ENCODE measurements at regions not wholly inside any gene's neighbourhood (a gene's known extent, or its start where the extent isn't known, plus 50 kb on each side); places are given as distances from the start of the nearest gene placed in this dataset.

GRCh38 chr15:95446854-95447253, 883.6 kb upstream of the NR2F2 start:
- intact Hi-C loops (cut with DNase I; ENCODE audit: low total_unique reads), result no loop called here
- H3K36me3 ChIP-seq, result no peaks in the 10 kb centered on the region
- no peak for TF ChIP-seq POLR2A (IDR thresholded peaks at IDR 0.05)
- TF ChIP-seq CTCF (IDR thresholded peaks at IDR 0.05), result no peak
- H3K27ac ChIP-seq, result peak overlapping the region; percentile 1 to 16
- DNase-seq, result no peak
- no peaks in the 10 kb centered on the region for H3K9me3 ChIP-seq
- H3K4me1 ChIP-seq, result no peaks in the 10 kb centered on the region
- H3K4me3 ChIP-seq, result no peak overlapping the region
- no peaks in the 10 kb centered on the region for H3K27me3 ChIP-seq

GRCh38 chr15:95447486-95447885, 883.0 kb upstream of the NR2F2 start:
- no peak overlapping the region for H3K4me3 ChIP-seq
- H3K9me3 ChIP-seq, result no peaks in the 10 kb centered on the region
- peak; percentile 21 to 57 for DNase-seq
- peak overlapping the region; percentile 1 to 16 for H3K27ac ChIP-seq
- intact Hi-C loops (cut with DNase I; ENCODE audit: low total_unique reads), result no loop called here
- no peaks in the 10 kb centered on the region for H3K27me3 ChIP-seq
- no peak for TF ChIP-seq CTCF (IDR thresholded peaks at IDR 0.05)
- TF ChIP-seq POLR2A (IDR thresholded peaks at IDR 0.05), result no peak
- no peaks in the 10 kb centered on the region for H3K36me3 ChIP-seq
- H3K4me1 ChIP-seq, result no peaks in the 10 kb centered on the region

GRCh38 chr15:95448531-95449229, 881.8 kb upstream of the NR2F2 start:
- Histone ChIP-seq H3K9me3 (no peaks in the 10 kb centered on the region), H3K4me1 (no peaks in the 10 kb centered on the region), H3K27me3 (no peaks in the 10 kb centered on the region), H3K36me3 (no peaks in the 10 kb centered on the region), H3K27ac (no peak overlapping the region), H3K4me3 (no peak overlapping the region)
- intact Hi-C loops (cut with DNase I; ENCODE audit: low total_unique reads), result no loop called here
- DNase-seq, result no peak
- TF ChIP-seq CTCF (IDR thresholded peaks at IDR 0.05) (no peak), POLR2A (IDR thresholded peaks at IDR 0.05) (no peak)

- Histone ChIP-seq H3K4me1 (no peaks in the 10 kb centered on the region), H3K4me3 (no peak overlapping the region), H3K9me3 (no peaks in the 10 kb centered on the region), H3K36me3 (no peaks in the 10 kb centered on the region), H3K27ac (no peak overlapping the region), H3K27me3 (no peaks in the 10 kb centered on the region)
- no peak for DNase-seq
- intact Hi-C loops (cut with DNase I; ENCODE audit: low total_unique reads), result no loop called here
- TF ChIP-seq CTCF (IDR thresholded peaks at IDR 0.05) (no peak), POLR2A (IDR thresholded peaks at IDR 0.05) (no peak)
These were observed 881.3 kb upstream of the NR2F2 start for GRCh38 chr15:95449230-95449628.

- Histone ChIP-seq H3K9me3 (no peaks in the 10 kb centered on the region), H3K4me3 (no peak overlapping the region), H3K36me3 (no peaks in the 10 kb centered on the region), H3K27ac (no peak overlapping the region), H3K4me1 (no peaks in the 10 kb centered on the region), H3K27me3 (no peaks in the 10 kb centered on the region)
- no peak for TF ChIP-seq POLR2A (IDR thresholded peaks at IDR 0.05)
- no peak for TF ChIP-seq CTCF (IDR thresholded peaks at IDR 0.05)
- intact Hi-C loops (cut with DNase I; ENCODE audit: low total_unique reads), result no loop called here
- DNase-seq, result no peak
These were observed 880.1 kb upstream of the NR2F2 start for GRCh38 chr15:95450413-95450812.

Data from uterus (tissue), 3 donors.